ENCODE measurements at regions not wholly inside any gene's neighbourhood (a gene's known extent, or its start where the extent isn't known, plus 50 kb on each side); places are given as distances from the start of the nearest gene placed in this dataset.
"Not testable (repeated sequence)": the region's sequence is repeated elsewhere in the genome, so short reads cannot be mapped to it uniquely, and the experiment has no call there.

DNA sequence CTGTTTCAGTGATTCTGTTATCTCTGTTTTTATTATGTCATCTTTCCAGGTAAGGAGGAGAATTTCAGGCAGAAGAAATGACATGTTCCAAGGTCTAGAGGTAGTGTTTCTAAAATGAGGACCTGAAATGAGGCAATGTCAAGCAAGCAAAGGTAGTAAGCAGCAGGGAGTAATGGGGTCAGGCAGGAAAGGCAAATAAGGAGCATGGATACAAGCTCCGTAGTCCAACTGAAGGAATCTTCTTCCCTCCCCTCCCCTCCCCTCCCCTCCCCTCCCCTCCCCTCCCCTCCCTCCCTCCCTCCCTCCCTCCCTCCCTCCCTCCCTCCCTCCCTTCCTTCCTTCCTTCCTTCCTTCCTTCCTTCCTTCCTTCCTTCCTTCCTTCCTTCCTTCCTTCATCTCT, 240.2 kb upstream of the STXBP6 start:
- H3K9me3 ChIP-seq (ENCODE audit: control insufficient read depth in 2 of 2, low read length in 2 of 2); H3K4me1 ChIP-seq (ENCODE audit: control insufficient read depth in 2 of 2, insufficient read depth in 2 of 2, low read length in 2 of 2); H3K4me3 ChIP-seq (ENCODE audit: low read length in 2 of 2); H3K9ac ChIP-seq (ENCODE audit: low read depth in 1 of 2, low read length in 2 of 2); H3K36me3 ChIP-seq (ENCODE audit: control insufficient read depth in 2 of 2, insufficient read depth in 2 of 2, low read length in 2 of 2); H3K27me3 ChIP-seq (ENCODE audit: control insufficient read depth in 2 of 2, insufficient read depth in 2 of 2, low read length in 2 of 2); H3K27ac ChIP-seq (ENCODE audit: low read depth in 2 of 2, low read length in 2 of 2): not testable (repeated sequence)

DNA sequence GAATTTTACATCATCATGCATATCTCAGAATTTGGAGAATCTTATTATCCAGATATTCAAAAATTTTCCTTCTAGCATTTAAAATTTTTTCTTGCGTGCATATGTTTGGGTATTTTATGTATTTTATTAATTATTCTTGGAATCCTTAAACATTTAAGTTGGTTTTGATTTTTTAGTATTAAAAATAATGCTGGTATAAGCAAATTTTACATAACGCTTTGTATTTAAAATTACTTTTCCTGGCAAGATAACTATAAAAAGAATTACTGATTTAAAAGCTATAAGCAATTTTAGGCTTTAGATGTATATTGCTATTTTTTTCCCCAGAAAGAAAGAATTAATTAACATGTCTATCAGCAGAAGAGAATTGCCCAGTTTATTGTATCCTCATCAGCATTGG, 224.6 kb upstream of the STXBP6 start:
- no peaks in the 10 kb centered on the region for H3K36me3 ChIP-seq (ENCODE audit: control insufficient read depth in 2 of 2, insufficient read depth in 2 of 2, low read length in 2 of 2)
- H3K27me3 ChIP-seq (ENCODE audit: control insufficient read depth in 2 of 2, insufficient read depth in 2 of 2, low read length in 2 of 2): no peaks in the 10 kb centered on the region
- no peaks in the 10 kb centered on the region for H3K9me3 ChIP-seq (ENCODE audit: control insufficient read depth in 2 of 2, low read length in 2 of 2)
- H3K27ac ChIP-seq (ENCODE audit: low read depth in 2 of 2, low read length in 2 of 2): no peak overlapping the region
- H3K4me3 ChIP-seq (ENCODE audit: low read length in 2 of 2): no peak overlapping the region
- H3K9ac ChIP-seq (ENCODE audit: low read depth in 1 of 2, low read length in 2 of 2): no peak overlapping the region
- no peaks in the 10 kb centered on the region for H3K4me1 ChIP-seq (ENCODE audit: control insufficient read depth in 2 of 2, insufficient read depth in 2 of 2, low read length in 2 of 2)

DNA sequence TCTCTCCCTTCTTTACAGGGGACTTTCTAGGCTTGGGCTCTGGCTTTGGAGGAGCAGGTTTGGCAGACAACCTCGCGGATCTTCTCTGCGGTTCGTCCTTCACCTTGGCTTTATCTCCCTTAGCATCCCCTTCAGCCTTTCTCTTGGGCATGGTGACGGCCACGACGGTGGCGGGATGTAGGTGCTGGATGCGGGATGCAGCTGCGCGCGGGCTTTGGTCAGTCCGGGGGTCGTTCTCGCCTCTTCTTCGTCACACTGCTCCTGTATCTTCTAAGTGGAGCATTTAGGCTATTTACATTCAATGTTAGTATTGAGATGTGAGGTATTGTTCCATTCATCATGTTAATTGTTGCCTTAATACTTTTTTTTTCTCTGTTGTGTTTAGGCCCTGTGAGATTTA, 217.2 kb upstream of the STXBP6 start:
- Histone ChIP-seq H3K36me3 (ENCODE audit: control insufficient read depth in 2 of 2, insufficient read depth in 2 of 2, low read length in 2 of 2) (no peaks in the 10 kb centered on the region), H3K4me3 (ENCODE audit: low read length in 2 of 2) (no peak overlapping the region), H3K9ac (ENCODE audit: low read depth in 1 of 2, low read length in 2 of 2) (no peak overlapping the region), H3K4me1 (ENCODE audit: control insufficient read depth in 2 of 2, insufficient read depth in 2 of 2, low read length in 2 of 2) (no peaks in the 10 kb centered on the region), H3K27me3 (ENCODE audit: control insufficient read depth in 2 of 2, insufficient read depth in 2 of 2, low read length in 2 of 2) (no peaks in the 10 kb centered on the region), H3K27ac (ENCODE audit: low read depth in 2 of 2, low read length in 2 of 2) (no peak overlapping the region), H3K9me3 (ENCODE audit: control insufficient read depth in 2 of 2, low read length in 2 of 2) (no peaks in the 10 kb centered on the region)

DNA sequence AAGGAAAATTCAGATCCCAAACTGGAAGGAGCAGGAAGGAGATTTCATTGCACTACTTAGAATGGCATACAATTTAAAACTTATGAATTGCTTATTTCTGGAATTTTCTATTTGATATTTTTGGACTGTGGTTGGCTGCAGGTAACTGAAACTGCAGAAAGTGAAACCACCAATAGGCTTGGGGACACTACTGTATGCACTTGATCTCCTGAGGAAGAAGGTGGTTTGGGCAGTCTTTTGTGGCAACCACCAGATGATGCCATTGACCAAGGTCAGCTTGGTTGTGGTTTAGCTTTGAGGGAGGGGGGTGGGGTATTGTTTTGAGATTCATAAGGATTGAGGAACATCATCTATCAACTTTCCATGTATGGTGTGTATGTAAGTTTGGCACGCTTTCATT, 209.5 kb upstream of the STXBP6 start:
- no peaks in the 10 kb centered on the region for H3K9me3 ChIP-seq (ENCODE audit: control insufficient read depth in 2 of 2, low read length in 2 of 2)
- H3K4me3 ChIP-seq (ENCODE audit: low read length in 2 of 2): no peak overlapping the region
- no peak overlapping the region for H3K27ac ChIP-seq (ENCODE audit: low read depth in 2 of 2, low read length in 2 of 2)
- H3K9ac ChIP-seq (ENCODE audit: low read depth in 1 of 2, low read length in 2 of 2): no peak overlapping the region
- no peaks in the 10 kb centered on the region for H3K4me1 ChIP-seq (ENCODE audit: control insufficient read depth in 2 of 2, insufficient read depth in 2 of 2, low read length in 2 of 2)
- no peaks in the 10 kb centered on the region for H3K36me3 ChIP-seq (ENCODE audit: control insufficient read depth in 2 of 2, insufficient read depth in 2 of 2, low read length in 2 of 2)
- H3K27me3 ChIP-seq (ENCODE audit: control insufficient read depth in 2 of 2, insufficient read depth in 2 of 2, low read length in 2 of 2): no peaks in the 10 kb centered on the region

DNA sequence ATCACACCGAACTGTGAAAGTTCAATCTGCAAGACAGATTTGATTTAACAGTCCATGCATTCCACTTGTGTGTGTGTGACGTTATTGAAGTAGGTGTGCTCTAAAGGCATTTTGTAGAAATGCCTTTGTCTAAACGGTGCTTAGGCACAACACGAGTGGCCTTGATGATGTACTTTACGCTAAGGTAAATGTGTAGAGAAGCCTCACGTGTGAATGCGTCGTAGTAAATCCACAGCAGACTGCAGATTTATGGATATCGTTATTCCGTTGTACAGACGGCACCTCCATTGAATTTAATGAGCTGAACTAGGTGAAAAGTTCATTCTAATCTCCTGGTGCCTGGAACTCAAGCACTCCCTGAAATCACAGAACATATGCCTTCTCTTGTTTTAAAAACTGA, 202.8 kb upstream of the STXBP6 start:
- Histone ChIP-seq H3K9ac (ENCODE audit: low read depth in 1 of 2, low read length in 2 of 2) (no peak overlapping the region), H3K4me1 (ENCODE audit: control insufficient read depth in 2 of 2, insufficient read depth in 2 of 2, low read length in 2 of 2) (no peaks in the 10 kb centered on the region), H3K9me3 (ENCODE audit: control insufficient read depth in 2 of 2, low read length in 2 of 2) (no peaks in the 10 kb centered on the region), H3K27me3 (ENCODE audit: control insufficient read depth in 2 of 2, insufficient read depth in 2 of 2, low read length in 2 of 2) (no peaks in the 10 kb centered on the region), H3K4me3 (ENCODE audit: low read length in 2 of 2) (no peak overlapping the region), H3K27ac (ENCODE audit: low read depth in 2 of 2, low read length in 2 of 2) (no peak overlapping the region), H3K36me3 (ENCODE audit: control insufficient read depth in 2 of 2, insufficient read depth in 2 of 2, low read length in 2 of 2) (no peaks in the 10 kb centered on the region)

DNA sequence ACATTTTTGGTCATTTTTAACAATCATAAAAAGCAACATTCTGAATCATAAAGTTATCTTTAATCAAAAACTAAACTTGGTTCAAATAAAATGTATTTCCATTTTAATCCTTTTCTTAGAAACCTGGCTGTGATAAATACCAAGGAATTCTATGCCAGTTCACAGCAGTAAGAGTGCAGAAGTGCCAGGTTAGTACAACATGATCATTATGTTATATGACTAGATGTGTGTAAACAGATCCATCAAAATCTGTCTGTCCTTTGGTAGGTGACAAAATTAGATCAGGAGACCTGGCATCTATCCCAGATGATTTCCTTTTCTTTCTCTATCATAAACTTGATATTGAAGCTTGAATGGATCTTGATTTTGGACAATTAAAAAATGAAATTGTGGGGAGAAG, 200.6 kb upstream of the STXBP6 start:
- no peaks in the 10 kb centered on the region for H3K36me3 ChIP-seq (ENCODE audit: control insufficient read depth in 2 of 2, insufficient read depth in 2 of 2, low read length in 2 of 2)
- H3K9ac ChIP-seq (ENCODE audit: low read depth in 1 of 2, low read length in 2 of 2): no peak overlapping the region
- H3K27me3 ChIP-seq (ENCODE audit: control insufficient read depth in 2 of 2, insufficient read depth in 2 of 2, low read length in 2 of 2): no peaks in the 10 kb centered on the region

DNA sequence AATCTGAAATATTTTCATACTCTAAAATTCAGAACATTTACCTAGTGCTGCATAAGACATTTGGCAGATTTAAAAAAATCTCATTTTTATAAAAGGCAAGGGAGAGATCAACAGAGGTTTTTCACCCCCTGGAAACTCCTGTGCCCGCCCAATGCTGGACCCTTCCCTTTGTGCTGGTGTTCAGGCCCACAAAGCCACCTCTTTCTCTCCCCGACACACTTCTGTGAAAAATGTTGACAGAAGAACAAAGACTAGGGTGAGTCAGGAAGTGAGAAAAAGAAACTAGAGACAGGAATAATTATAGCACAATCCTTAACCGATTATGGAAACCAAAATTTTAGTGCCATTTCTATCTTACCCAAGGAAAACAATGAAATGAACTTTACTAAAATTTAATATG, 197.7 kb upstream of the STXBP6 start:
- Histone ChIP-seq H3K27me3 (ENCODE audit: control insufficient read depth in 2 of 2, insufficient read depth in 2 of 2, low read length in 2 of 2) (no peaks in the 10 kb centered on the region), H3K36me3 (ENCODE audit: control insufficient read depth in 2 of 2, insufficient read depth in 2 of 2, low read length in 2 of 2) (no peaks in the 10 kb centered on the region), H3K9me3 (ENCODE audit: control insufficient read depth in 2 of 2, low read length in 2 of 2) (no peaks in the 10 kb centered on the region), H3K27ac (ENCODE audit: low read depth in 2 of 2, low read length in 2 of 2) (no peak overlapping the region), H3K9ac (ENCODE audit: low read depth in 1 of 2, low read length in 2 of 2) (no peak overlapping the region), H3K4me3 (ENCODE audit: low read length in 2 of 2) (no peak overlapping the region), H3K4me1 (ENCODE audit: control insufficient read depth in 2 of 2, insufficient read depth in 2 of 2, low read length in 2 of 2) (no peaks in the 10 kb centered on the region)

More for the DNA sequence above, 200.6 kb upstream of the STXBP6 start:
- Histone ChIP-seq H3K9me3 (ENCODE audit: control insufficient read depth in 2 of 2, low read length in 2 of 2) (no peaks in the 10 kb centered on the region), H3K4me3 (ENCODE audit: low read length in 2 of 2) (no peak overlapping the region), H3K27ac (ENCODE audit: low read depth in 2 of 2, low read length in 2 of 2) (no peak overlapping the region), H3K4me1 (ENCODE audit: control insufficient read depth in 2 of 2, insufficient read depth in 2 of 2, low read length in 2 of 2) (no peaks in the 10 kb centered on the region)

DNA sequence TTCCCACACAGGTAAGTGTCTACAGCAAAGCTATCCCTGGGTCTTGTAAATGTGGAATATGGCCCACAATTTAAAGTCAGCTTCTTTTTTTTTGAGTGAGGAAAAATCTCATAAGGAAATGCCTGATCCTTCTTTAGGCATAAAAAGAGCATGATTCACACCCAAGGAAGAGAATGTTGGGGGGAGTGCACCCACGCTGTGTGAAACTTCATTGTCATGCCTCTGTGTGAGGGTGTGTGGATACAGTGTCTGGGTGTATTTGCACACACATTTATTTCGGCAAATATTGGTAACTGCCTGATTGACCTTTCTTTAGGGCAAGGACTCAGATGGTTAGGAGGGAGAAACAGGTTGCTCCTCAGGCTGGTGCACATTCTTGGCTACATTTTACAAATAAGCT, 196.8 kb upstream of the STXBP6 start:
- Histone ChIP-seq H3K4me3 (ENCODE audit: low read length in 2 of 2) (no peak overlapping the region), H3K4me1 (ENCODE audit: control insufficient read depth in 2 of 2, insufficient read depth in 2 of 2, low read length in 2 of 2) (no peaks in the 10 kb centered on the region)

DNA sequence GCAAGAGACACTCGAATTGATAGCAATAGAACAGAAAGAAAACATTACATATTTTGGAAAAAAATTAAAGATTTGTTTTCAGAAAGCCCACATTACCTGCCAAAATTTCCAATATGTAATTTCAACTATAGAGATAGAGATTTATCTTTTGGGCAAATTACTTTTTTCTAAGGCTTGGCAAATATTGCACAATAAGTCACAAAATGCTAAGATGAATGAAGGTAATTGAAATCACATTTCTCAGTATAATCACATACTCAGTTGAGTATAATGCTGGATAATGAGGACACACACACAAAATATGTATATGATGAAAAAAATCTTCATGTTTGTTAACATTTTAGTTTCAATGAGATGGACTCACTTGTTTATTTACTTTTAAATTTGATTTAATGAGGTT, 189.2 kb upstream of the STXBP6 start:
- Histone ChIP-seq H3K9me3 (ENCODE audit: control insufficient read depth in 2 of 2, low read length in 2 of 2) (no peaks in the 10 kb centered on the region), H3K36me3 (ENCODE audit: control insufficient read depth in 2 of 2, insufficient read depth in 2 of 2, low read length in 2 of 2) (no peaks in the 10 kb centered on the region), H3K4me1 (ENCODE audit: control insufficient read depth in 2 of 2, insufficient read depth in 2 of 2, low read length in 2 of 2) (no peaks in the 10 kb centered on the region), H3K4me3 (ENCODE audit: low read length in 2 of 2) (no peak overlapping the region), H3K27me3 (ENCODE audit: control insufficient read depth in 2 of 2, insufficient read depth in 2 of 2, low read length in 2 of 2) (no peaks in the 10 kb centered on the region), H3K9ac (ENCODE audit: low read depth in 1 of 2, low read length in 2 of 2) (no peak overlapping the region), H3K27ac (ENCODE audit: low read depth in 2 of 2, low read length in 2 of 2) (no peak overlapping the region)

More for the DNA sequence above, 196.8 kb upstream of the STXBP6 start:
- Histone ChIP-seq H3K27ac (ENCODE audit: low read depth in 2 of 2, low read length in 2 of 2) (no peak overlapping the region), H3K27me3 (ENCODE audit: control insufficient read depth in 2 of 2, insufficient read depth in 2 of 2, low read length in 2 of 2) (no peaks in the 10 kb centered on the region), H3K9ac (ENCODE audit: low read depth in 1 of 2, low read length in 2 of 2) (no peak overlapping the region), H3K9me3 (ENCODE audit: control insufficient read depth in 2 of 2, low read length in 2 of 2) (no peaks in the 10 kb centered on the region), H3K36me3 (ENCODE audit: control insufficient read depth in 2 of 2, insufficient read depth in 2 of 2, low read length in 2 of 2) (no peaks in the 10 kb centered on the region)

DNA sequence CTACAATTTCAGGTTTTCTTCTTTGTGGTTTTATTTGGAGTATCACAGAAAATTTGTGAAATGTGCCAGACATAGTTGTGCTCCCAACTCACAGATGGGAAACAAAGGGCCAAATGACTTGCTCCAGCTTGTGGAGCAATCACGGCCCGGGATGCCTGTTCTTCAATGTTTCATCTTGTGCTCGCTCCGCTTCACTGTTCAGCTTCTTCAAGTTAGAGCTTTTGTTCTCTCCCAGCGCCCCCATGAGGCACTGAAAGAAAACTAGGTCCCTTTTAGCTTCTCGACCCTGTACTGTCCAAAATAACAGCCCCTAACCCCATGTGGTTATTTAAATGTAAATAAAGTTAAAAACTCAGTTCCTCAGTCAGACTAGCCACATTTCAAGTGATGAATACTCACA, 187.9 kb upstream of the STXBP6 start:
- H3K9ac ChIP-seq (ENCODE audit: low read depth in 1 of 2, low read length in 2 of 2): no peak overlapping the region
- no peaks in the 10 kb centered on the region for H3K27me3 ChIP-seq (ENCODE audit: control insufficient read depth in 2 of 2, insufficient read depth in 2 of 2, low read length in 2 of 2)
- H3K4me1 ChIP-seq (ENCODE audit: control insufficient read depth in 2 of 2, insufficient read depth in 2 of 2, low read length in 2 of 2): no peaks in the 10 kb centered on the region
- H3K27ac ChIP-seq (ENCODE audit: low read depth in 2 of 2, low read length in 2 of 2): no peak overlapping the region
- no peak overlapping the region for H3K4me3 ChIP-seq (ENCODE audit: low read length in 2 of 2)
- H3K36me3 ChIP-seq (ENCODE audit: control insufficient read depth in 2 of 2, insufficient read depth in 2 of 2, low read length in 2 of 2): no peaks in the 10 kb centered on the region
- H3K9me3 ChIP-seq (ENCODE audit: control insufficient read depth in 2 of 2, low read length in 2 of 2): no peaks in the 10 kb centered on the region

DNA sequence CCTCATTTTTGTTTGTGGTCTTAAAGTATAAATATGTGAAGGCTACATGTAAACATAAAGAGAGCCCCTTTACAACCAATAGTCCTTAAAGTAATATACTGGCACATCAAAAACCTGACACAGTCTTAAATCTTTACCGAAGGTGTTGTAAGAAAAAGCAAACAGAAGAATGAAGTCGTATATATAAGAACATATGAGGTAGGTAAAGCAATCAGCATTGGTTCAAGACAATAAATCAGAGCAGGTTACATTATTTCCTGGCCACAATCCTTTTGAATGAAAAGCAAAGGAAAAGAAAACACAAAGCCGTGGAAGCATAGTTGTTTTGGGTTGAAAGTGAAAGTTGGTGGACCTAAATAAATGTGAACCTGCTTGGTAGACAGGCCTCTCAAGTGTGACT, 183.7 kb upstream of the STXBP6 start:
- H3K4me3 ChIP-seq (ENCODE audit: low read length in 2 of 2): peak overlapping the region in 1 of 2 donors; percentile 50
- no peaks in the 10 kb centered on the region for H3K36me3 ChIP-seq (ENCODE audit: control insufficient read depth in 2 of 2, insufficient read depth in 2 of 2, low read length in 2 of 2)
- H3K4me1 ChIP-seq (ENCODE audit: control insufficient read depth in 2 of 2, insufficient read depth in 2 of 2, low read length in 2 of 2): no peaks in the 10 kb centered on the region
- H3K9me3 ChIP-seq (ENCODE audit: control insufficient read depth in 2 of 2, low read length in 2 of 2): no peaks in the 10 kb centered on the region
- H3K27me3 ChIP-seq (ENCODE audit: control insufficient read depth in 2 of 2, insufficient read depth in 2 of 2, low read length in 2 of 2): no peaks in the 10 kb centered on the region
- no peak overlapping the region for H3K27ac ChIP-seq (ENCODE audit: low read depth in 2 of 2, low read length in 2 of 2)
- H3K9ac ChIP-seq (ENCODE audit: low read depth in 1 of 2, low read length in 2 of 2): no peak overlapping the region

All from mucosa of rectum (tissue), 2 donors.